ENCODE measurements at regions not wholly inside any gene's neighbourhood (a gene's known extent, or its start where the extent isn't known, plus 50 kb on each side); places are given as distances from the start of the nearest gene placed in this dataset.
"Not testable (repeated sequence)": the region's sequence is repeated elsewhere in the genome, so short reads cannot be mapped to it uniquely, and the experiment has no call there.

DNA sequence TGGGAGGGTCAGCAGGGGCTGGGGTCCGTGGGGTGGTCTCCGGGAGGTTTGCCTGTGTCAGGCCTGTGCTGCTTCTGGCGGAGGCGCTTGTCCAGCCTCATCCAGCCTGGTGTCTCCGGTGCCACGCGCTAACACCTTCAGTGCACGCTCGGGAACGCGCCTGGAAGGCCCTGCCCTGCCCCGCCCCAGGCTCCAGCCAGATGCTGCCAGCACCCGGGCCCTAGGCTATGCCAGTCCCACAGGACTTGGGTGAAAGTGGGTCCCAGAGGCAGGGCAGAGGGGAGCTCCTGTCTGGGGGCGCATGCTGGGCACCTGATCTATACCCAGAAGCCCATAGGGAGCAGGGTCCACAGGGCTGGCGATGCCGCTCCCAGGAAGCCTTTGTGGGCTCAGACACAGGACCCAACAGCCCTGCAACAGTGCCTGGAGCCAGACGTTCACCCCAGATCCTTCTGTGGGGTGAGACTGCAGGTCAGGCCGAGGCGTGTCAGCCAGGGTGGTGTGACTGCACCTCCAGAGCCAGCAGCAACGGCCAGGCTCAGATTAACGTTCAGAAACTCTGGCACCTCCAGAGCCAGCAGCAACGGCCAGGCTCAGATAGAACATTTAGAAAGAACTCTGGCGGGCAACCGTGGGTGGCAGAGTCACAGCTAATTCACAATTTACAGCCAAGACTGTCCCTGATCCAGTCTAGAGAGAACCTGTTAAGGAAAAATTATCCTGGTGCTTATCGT lies 5423.2 kb upstream of the TPTE start:
- TF ChIP-seq, protein P1, sequence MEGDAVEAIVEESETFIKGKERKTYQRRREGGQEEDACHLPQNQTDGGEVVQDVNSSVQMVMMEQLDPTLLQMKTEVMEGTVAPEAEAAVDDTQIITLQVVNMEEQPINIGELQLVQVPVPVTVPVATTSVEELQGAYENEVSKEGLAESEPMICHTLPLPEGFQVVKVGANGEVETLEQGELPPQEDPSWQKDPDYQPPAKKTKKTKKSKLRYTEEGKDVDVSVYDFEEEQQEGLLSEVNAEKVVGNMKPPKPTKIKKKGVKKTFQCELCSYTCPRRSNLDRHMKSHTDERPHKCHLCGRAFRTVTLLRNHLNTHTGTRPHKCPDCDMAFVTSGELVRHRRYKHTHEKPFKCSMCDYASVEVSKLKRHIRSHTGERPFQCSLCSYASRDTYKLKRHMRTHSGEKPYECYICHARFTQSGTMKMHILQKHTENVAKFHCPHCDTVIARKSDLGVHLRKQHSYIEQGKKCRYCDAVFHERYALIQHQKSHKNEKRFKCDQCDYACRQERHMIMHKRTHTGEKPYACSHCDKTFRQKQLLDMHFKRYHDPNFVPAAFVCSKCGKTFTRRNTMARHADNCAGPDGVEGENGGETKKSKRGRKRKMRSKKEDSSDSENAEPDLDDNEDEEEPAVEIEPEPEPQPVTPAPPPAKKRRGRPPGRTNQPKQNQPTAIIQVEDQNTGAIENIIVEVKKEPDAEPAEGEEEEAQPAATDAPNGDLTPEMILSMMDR (IDR thresholded peaks at IDR 0.05): not testable (repeated sequence)
- not testable (repeated sequence) for TF ChIP-seq EP300 (IDR thresholded peaks at IDR 0.05)

Data from gastroesophageal sphincter (tissue), 3 donors.